HCT116 (cell line): ENCODE measurements at regions not wholly inside any gene's neighbourhood (a gene's known extent, or its start where the extent isn't known, plus 50 kb on each side); places are given as distances from the start of the nearest gene placed in this dataset.

Experiments
- ATAC-seq: fragments of 200-7000 bp; cut with Tn5 transposase; 2 replicates; pipeline ENCODE4 v1.9.1; 2020; ENCODE audit warnings: mild to moderate bottlenecking, moderate library complexity
- BruUV-seq: library from RNA; stranded (reverse); fragments of 400-500 nt; replicated peaks from 2 replicates; lab custom pipeline; 2021; lab: Mats Ljungman, UMichigan
- CTCF ChIA-PET: fragments of 300-600 bp; sonication (Branson Sonifier 250); formaldehyde crosslinking; loops from one replicate; lab custom pipeline; 2021; ENCODE audit warnings: antibody characterized with exemption; lab: Charles Lee
- POLR2A ChIA-PET: fragments of 300-600, 350-600 bp; sonication (Branson Sonifier 250); formaldehyde crosslinking; loops from one replicate; lab custom pipeline; 2021; ENCODE audit warnings: antibody characterized with exemption; lab: Charles Lee
- RAD21 ChIA-PET, 2 experiments: fragments of 300-600 bp; sonication (Branson Sonifier 250); formaldehyde crosslinking; loops; one replicate each; lab custom pipeline; 2023; ENCODE audit warnings: low total read pairs in 2 of 2; ENCODE audit not compliant: uncharacterized antibody in 2 of 2, unreplicated experiment in 2 of 2, low non-redundant PET in 1 of 2; lab: Charles Lee
- DNase-seq: peaks from one replicate; pipeline ENCODE4 v3.0.0-alpha.2; 2010; ENCODE audit warnings: low read depth, low spot score
- H2AFZ ChIP-seq: fragments of 200-600 bp; shearing (Covaris generic), sonication (generic); 2 replicates; pipeline ENCODE4 v1.6.1; 2017; ENCODE audit warnings: low read depth, mixed run types, mixed read lengths, antibody characterized with exemption, low read length; ENCODE audit not compliant: poor library complexity, severe bottlenecking
- H3K27ac ChIP-seq: 2 replicates; pipeline ENCODE4 v1.5.1; 2012; ENCODE audit warnings: low read depth, low read length
- H3K27me3 ChIP-seq: fragments of 200-600 bp; sonication (generic); 2 replicates; pipeline ENCODE4 v1.6.1; 2016; ENCODE audit warnings: mixed run types, low read length, mixed read lengths; ENCODE audit not compliant: insufficient read depth
- H3K36me3 ChIP-seq, 2 experiments: fragments of 200-500 bp in 1 of 2; fragments of 200-600 bp in 1 of 2; sonication (Bioruptor generic) in 1 of 2; sonication (generic) in 1 of 2; 2 replicates each; pipeline versions ENCODE4 v1.5.1 to v1.6.1; 2014 to 2016; ENCODE audit warnings: low read length in 2 of 2, inconsistent platforms in 1 of 2, mixed read lengths in 1 of 2, mixed run types in 1 of 2; ENCODE audit not compliant: insufficient read depth in 2 of 2, control insufficient read depth in 1 of 2
- H3K4me1 ChIP-seq, 2 experiments: fragments of 200-600 bp in 1 of 2; sonication (generic) in 1 of 2; 2 replicates each; pipeline versions ENCODE4 v1.5.1 to v1.6.1; 2012 to 2017; ENCODE audit warnings: low read length in 2 of 2, inconsistent platforms in 1 of 2, mild to moderate bottlenecking in 1 of 2, mixed read lengths in 1 of 2, mixed run types in 1 of 2, moderate library complexity in 1 of 2; ENCODE audit not compliant: insufficient read depth in 2 of 2, control insufficient read depth in 1 of 2
- H3K4me2 ChIP-seq: fragments of 200-600 bp; sonication (generic); 2 replicates; pipeline ENCODE4 v1.6.1; 2017; ENCODE audit warnings: mixed run types, low read length, mixed read lengths
- H3K4me3 ChIP-seq, 2 experiments: fragments of 200-600 bp in 1 of 2; sonication (generic) in 1 of 2; replicated peaks in 1 of 2; 2 replicates each; pipeline ENCODE4 v1.5.1; 2011 to 2016; ENCODE audit warnings: low read length in 2 of 2, control low read depth in 1 of 2, low read depth in 1 of 2, mild to moderate bottlenecking in 1 of 2, mixed read lengths in 1 of 2, mixed run types in 1 of 2
- H3K79me2 ChIP-seq: fragments of 200-600 bp; sonication (generic); 2 replicates; pipeline ENCODE4 v1.6.1; 2017; ENCODE audit warnings: mild to moderate bottlenecking, mixed run types, low read length, moderate library complexity, mixed read lengths; ENCODE audit not compliant: insufficient read depth
- H3K9ac ChIP-seq: fragments of 200-600 bp; sonication (generic); 2 replicates; pipeline ENCODE4 v1.6.1; 2016; ENCODE audit warnings: low read length, mixed read lengths
- H3K9me2 ChIP-seq: fragments of 200-600 bp; sonication (generic), shearing (Covaris generic); 2 replicates; pipeline ENCODE4 v1.6.1; 2017; ENCODE audit warnings: mixed run types, mild to moderate bottlenecking, moderate library complexity; ENCODE audit not compliant: insufficient read depth
- H3K9me3 ChIP-seq, 2 experiments: fragments of 200-500 bp in 1 of 2; fragments of 200-600 bp in 1 of 2; sonication (Bioruptor generic) in 1 of 2; sonication (generic) in 1 of 2; 2 replicates each; pipeline ENCODE4 v1.6.1; 2014 to 2017; ENCODE audit warnings: low read length in 2 of 2, mixed read lengths in 2 of 2, inconsistent platforms in 1 of 2, low read depth in 1 of 2, mild to moderate bottlenecking in 1 of 2, mixed run types in 1 of 2, moderate library complexity in 1 of 2; ENCODE audit not compliant: control insufficient read depth in 1 of 2, insufficient read depth in 1 of 2
- H4K20me1 ChIP-seq: fragments of 200-600 bp; sonication (generic), shearing (Covaris generic); 2 replicates; pipeline ENCODE4 v1.6.1; 2017; ENCODE audit warnings: mixed run types, mild to moderate bottlenecking, moderate library complexity; ENCODE audit not compliant: insufficient read depth
- CEBPB ChIP-seq: IDR thresholded peaks from 2 replicates; pipeline ENCODE4 v1.6.1; 2012; ENCODE audit warnings: low read depth
- ELF1 ChIP-seq: IDR thresholded peaks from 2 replicates; pipeline ENCODE4 v1.6.1; 2012; ENCODE audit warnings: low read depth, borderline replicate concordance
- EZH2 ChIP-seq: fragments of 200-600 bp; sonication (generic); IDR thresholded peaks from 2 replicates; pipeline ENCODE4 v1.6.1; 2017; ENCODE audit warnings: antibody characterized with exemption, mixed run types
- FOSL1 ChIP-seq: IDR thresholded peaks from 2 replicates; pipeline ENCODE4 v1.6.1; 2012; ENCODE audit warnings: low read depth
- JUND ChIP-seq: IDR thresholded peaks from 2 replicates; pipeline ENCODE4 v1.6.1; 2012
- SIN3A ChIP-seq: IDR thresholded peaks from 2 replicates; pipeline ENCODE4 v1.6.1; 2012; ENCODE audit warnings: low read depth
- SP1 ChIP-seq: IDR thresholded peaks from 2 replicates; pipeline ENCODE4 v1.6.1; 2012; ENCODE audit warnings: low read depth
- YY1 ChIP-seq: IDR thresholded peaks from 2 replicates; pipeline ENCODE4 v1.6.1; 2011; ENCODE audit warnings: low read length, low read depth, moderate library complexity, mild to moderate bottlenecking; ENCODE audit not compliant: insufficient replicate concordance; ENCODE audit errors: extremely low read depth
- intact Hi-C: fragments of 100-400 bp; cut with micrococcal nuclease; formaldehyde crosslinking; loops from 2 replicates; pipeline ENCODE4 v1.10.0; 2022
- TF ChIP-seq, protein P1 (sequence below), 3 experiments: fragments of 200-600 bp in 1 of 3; sonication (generic) in 1 of 3; IDR thresholded peaks in 2 of 3; conservative IDR thresholded peaks in 1 of 3; 2 replicates each; pipeline ENCODE4 v1.5.1; 2012 to 2017; ENCODE audit warnings: low read depth in 2 of 3, low read length in 2 of 3, antibody characterized with exemption in 1 of 3, borderline replicate concordance in 1 of 3, control low read depth in 1 of 3, mild to moderate bottlenecking in 1 of 3, mixed read lengths in 1 of 3, mixed run types in 1 of 3, moderate library complexity in 1 of 3; ENCODE audit not compliant: insufficient read depth in 1 of 3
- TF ChIP-seq, protein P2 (sequence below): IDR thresholded peaks from 2 replicates; pipeline ENCODE4 v1.6.1; 2012; ENCODE audit warnings: low read depth
- TF ChIP-seq, protein P3 (sequence below): IDR thresholded peaks from 2 replicates; pipeline ENCODE4 v1.6.1; 2012

DNA sequence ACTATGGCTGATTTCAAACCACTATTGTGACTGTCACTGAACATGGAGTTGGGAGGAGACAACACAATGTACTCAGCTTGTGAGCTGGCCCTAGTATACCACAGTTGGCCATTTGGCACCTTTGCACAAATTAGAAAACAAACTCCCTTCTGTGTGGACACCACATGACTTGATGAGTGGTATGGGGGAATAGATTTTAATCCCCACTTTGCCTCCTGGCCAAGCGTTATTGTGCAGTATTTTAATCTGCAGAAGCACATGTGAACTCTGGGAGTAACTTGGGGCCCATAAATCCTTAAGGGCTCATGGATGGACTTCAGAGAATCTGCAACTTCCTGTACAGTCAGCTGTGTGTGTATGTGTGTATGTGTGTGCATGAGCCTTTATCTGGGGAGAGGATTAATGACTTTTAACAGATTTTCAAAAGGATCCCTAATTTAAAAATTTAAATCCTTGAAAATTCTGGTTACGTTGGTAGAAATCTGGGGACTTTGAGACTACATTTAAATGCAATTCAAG is 105.0 kb upstream of the PAQR3 start:
- POLR2A ChIA-PET = no interaction called here
- no peaks in the 10 kb centered on the region for H3K4me1 ChIP-seq
- H3K4me2 ChIP-seq = no peak overlapping the region
- no peaks in the 10 kb centered on the region for H3K9me3 ChIP-seq
- ATAC-seq = no peak
- no peak for TF ChIP-seq SIN3A
- TF ChIP-seq, protein P1, sequence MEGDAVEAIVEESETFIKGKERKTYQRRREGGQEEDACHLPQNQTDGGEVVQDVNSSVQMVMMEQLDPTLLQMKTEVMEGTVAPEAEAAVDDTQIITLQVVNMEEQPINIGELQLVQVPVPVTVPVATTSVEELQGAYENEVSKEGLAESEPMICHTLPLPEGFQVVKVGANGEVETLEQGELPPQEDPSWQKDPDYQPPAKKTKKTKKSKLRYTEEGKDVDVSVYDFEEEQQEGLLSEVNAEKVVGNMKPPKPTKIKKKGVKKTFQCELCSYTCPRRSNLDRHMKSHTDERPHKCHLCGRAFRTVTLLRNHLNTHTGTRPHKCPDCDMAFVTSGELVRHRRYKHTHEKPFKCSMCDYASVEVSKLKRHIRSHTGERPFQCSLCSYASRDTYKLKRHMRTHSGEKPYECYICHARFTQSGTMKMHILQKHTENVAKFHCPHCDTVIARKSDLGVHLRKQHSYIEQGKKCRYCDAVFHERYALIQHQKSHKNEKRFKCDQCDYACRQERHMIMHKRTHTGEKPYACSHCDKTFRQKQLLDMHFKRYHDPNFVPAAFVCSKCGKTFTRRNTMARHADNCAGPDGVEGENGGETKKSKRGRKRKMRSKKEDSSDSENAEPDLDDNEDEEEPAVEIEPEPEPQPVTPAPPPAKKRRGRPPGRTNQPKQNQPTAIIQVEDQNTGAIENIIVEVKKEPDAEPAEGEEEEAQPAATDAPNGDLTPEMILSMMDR (IDR thresholded peaks at IDR 0.05 in 2 of 3, conservative IDR thresholded peaks at IDR 0.05 in 1 of 3; ENCODE audit: borderline replicate concordance in 1 of 3, insufficient read depth in 1 of 3, low read depth in 2 of 3, low read length in 2 of 3) = no peak
- TF ChIP-seq CEBPB = no peak
- no peak for TF ChIP-seq FOSL1
- TF ChIP-seq, all 23 proteins: peak for 0
- Histone ChIP-seq H2AFZ (no peak overlapping the region), H3K9me2 (no peaks in the 10 kb centered on the region), H3K4me3 (no peak overlapping the region), H3K27me3 (peaks cover 23% of the 10 kb centered on the region; the same call in 1 of the 2 replicates), H3K36me3 (no peaks in the 10 kb centered on the region), H3K9ac (no peak overlapping the region), H3K79me2 (no peaks in the 10 kb centered on the region), H4K20me1 (no peaks in the 10 kb centered on the region; the same call in 1 of the 2 replicates), H3K27ac (no peak overlapping the region)
- intact Hi-C loops = no loop called here
- CTCF ChIA-PET = no interaction called here
- RAD21 ChIA-PET = no interaction called here
- no peak for DNase-seq
- no TSS peak for BruUV-seq

DNA sequence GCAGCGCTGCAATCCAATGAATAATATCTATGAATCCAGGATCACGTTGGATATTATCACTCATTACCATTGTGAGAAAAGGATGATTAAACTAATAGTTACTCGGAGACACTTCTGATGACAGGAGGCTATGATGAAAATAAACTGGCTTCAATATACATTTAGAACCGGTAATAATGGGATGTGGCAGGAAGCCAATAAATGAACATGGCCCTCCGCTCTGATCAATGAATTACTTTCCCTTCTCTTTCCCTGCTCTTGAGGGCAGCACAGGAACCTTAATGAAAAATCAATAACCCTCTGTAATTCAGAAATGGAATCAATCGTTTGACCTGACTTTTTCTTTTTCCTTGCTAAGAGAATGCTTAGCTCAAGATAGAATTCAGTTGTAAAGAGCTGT is 103.9 kb upstream of the PAQR3 start:
- CTCF ChIA-PET = no interaction called here
- no peak overlapping the region for H3K27ac ChIP-seq
- ATAC-seq (no peak), DNase-seq (no peak)
- intact Hi-C loops = loop anchor here (2.0 kb wide), 1 partner anchor 534 kb away; no protein-coding TSS in a partner anchor
- no peaks in the 10 kb centered on the region for H3K9me3 ChIP-seq
- POLR2A ChIA-PET = no interaction called here
- H3K4me3 ChIP-seq = no peak overlapping the region
- H3K9ac ChIP-seq = no peak overlapping the region
- TF ChIP-seq YY1 = no peak
- no peak for TF ChIP-seq SP1
- no peak for TF ChIP-seq ELF1
- TF ChIP-seq SIN3A = no peak
- no peak for TF ChIP-seq JUND
- no peak for TF ChIP-seq CEBPB
- TF ChIP-seq EZH2 = no peak
- TF ChIP-seq, protein P2, sequence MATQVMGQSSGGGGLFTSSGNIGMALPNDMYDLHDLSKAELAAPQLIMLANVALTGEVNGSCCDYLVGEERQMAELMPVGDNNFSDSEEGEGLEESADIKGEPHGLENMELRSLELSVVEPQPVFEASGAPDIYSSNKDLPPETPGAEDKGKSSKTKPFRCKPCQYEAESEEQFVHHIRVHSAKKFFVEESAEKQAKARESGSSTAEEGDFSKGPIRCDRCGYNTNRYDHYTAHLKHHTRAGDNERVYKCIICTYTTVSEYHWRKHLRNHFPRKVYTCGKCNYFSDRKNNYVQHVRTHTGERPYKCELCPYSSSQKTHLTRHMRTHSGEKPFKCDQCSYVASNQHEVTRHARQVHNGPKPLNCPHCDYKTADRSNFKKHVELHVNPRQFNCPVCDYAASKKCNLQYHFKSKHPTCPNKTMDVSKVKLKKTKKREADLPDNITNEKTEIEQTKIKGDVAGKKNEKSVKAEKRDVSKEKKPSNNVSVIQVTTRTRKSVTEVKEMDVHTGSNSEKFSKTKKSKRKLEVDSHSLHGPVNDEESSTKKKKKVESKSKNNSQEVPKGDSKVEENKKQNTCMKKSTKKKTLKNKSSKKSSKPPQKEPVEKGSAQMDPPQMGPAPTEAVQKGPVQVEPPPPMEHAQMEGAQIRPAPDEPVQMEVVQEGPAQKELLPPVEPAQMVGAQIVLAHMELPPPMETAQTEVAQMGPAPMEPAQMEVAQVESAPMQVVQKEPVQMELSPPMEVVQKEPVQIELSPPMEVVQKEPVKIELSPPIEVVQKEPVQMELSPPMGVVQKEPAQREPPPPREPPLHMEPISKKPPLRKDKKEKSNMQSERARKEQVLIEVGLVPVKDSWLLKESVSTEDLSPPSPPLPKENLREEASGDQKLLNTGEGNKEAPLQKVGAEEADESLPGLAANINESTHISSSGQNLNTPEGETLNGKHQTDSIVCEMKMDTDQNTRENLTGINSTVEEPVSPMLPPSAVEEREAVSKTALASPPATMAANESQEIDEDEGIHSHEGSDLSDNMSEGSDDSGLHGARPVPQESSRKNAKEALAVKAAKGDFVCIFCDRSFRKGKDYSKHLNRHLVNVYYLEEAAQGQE = no peak
- TF ChIP-seq, protein P3, sequence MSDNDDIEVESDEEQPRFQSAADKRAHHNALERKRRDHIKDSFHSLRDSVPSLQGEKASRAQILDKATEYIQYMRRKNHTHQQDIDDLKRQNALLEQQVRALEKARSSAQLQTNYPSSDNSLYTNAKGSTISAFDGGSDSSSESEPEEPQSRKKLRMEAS = no peak
- no peaks in the 10 kb centered on the region for H3K9me2 ChIP-seq
- no peak overlapping the region for H3K4me2 ChIP-seq
- RAD21 ChIA-PET = no interaction called here
- no peak overlapping the region for H2AFZ ChIP-seq
- no peaks in the 10 kb centered on the region for H3K79me2 ChIP-seq
- no peaks in the 10 kb centered on the region for H3K36me3 ChIP-seq
- no TSS peak for BruUV-seq
- peaks cover 17% of the 10 kb centered on the region; the same call in 1 of the 2 replicates for H3K27me3 ChIP-seq
- H4K20me1 ChIP-seq = no peaks in the 10 kb centered on the region; the same call in 1 of the 2 replicates
- H3K4me1 ChIP-seq = no peaks in the 10 kb centered on the region
